ENCODE measurements at regions not wholly inside any gene's neighbourhood (a gene's known extent, or its start where the extent isn't known, plus 50 kb on each side); places are given as distances from the start of the nearest gene placed in this dataset.

GRCh38 chr11:70702040-70702648 is 303.8 kb downstream of the CTTN start (continued):
- TF ChIP-seq ZNF462 (CRISPR knock-in tag; IDR thresholded peaks at IDR 0.05): no peak
- TF ChIP-seq POLR2AphosphoS5 (IDR thresholded peaks at IDR 0.05; ENCODE audit: low read depth): no peak

- peak; percentile 70 for DNase-seq (ENCODE audit: low spot score)
- H3K27me3 Mint-ChIP-seq (ENCODE audit: insufficient read depth, low read depth, poor library complexity): peaks cover 6% of the 10 kb centered on the region
- no peaks in the 10 kb centered on the region for H3K36me3 ChIP-seq (ENCODE audit: insufficient read depth)
- H3K79me2 ChIP-seq (replicated peaks; ENCODE audit: insufficient read depth): no peaks in the 10 kb centered on the region
- H2AFZ ChIP-seq: no peak overlapping the region
- no peak overlapping the region for H3K4me3 Mint-ChIP-seq
- no peak overlapping the region for H3K4me2 ChIP-seq
- no peaks in the 10 kb centered on the region for H3K27me3 ChIP-seq (ENCODE audit: insufficient read depth)
- H3F3A ChIP-seq (replicated peaks; ENCODE audit: low read depth): no peaks in the 10 kb centered on the region
- H3K4me3 ChIP-seq: no peak overlapping the region
- no peaks in the 10 kb centered on the region; the same call in 1 of the 3 replicates for H3K9me3 Mint-ChIP-seq
- peaks cover 12% of the 10 kb centered on the region for H3K4me1 Mint-ChIP-seq
- peaks cover 3% of the 10 kb centered on the region; the same call in 1 of the 2 replicates for H3K9me2 ChIP-seq (ENCODE audit: insufficient read depth)
- H3K36me3 Mint-ChIP-seq (ENCODE audit: low read depth): no peaks in the 10 kb centered on the region; the same call in 1 of the 3 replicates
- no peak overlapping the region for H3K27ac Mint-ChIP-seq
- H3K27ac ChIP-seq (ENCODE audit: low read depth): no peak overlapping the region
- H3K4me1 ChIP-seq (ENCODE audit: insufficient read depth): no peaks in the 10 kb centered on the region; the same call in 1 of the 2 replicates
- H4K20me1 ChIP-seq (replicated peaks; ENCODE audit: insufficient read depth): no peaks in the 10 kb centered on the region
- peak; percentile 61 for ATAC-seq
- TF ChIP-seq ZNF114 (CRISPR knock-in tag; IDR thresholded peaks at IDR 0.05): no peak
- no peak for TF ChIP-seq POLR2AphosphoS5 (IDR thresholded peaks at IDR 0.05; ENCODE audit: low read depth)
- no peak for TF ChIP-seq REST (IDR thresholded peaks at IDR 0.05; ENCODE audit: unreplicated experiment)
Measured at GRCh38 chr11:70703141-70704064, 305.1 kb downstream of the CTTN start.

Data from GM23338 (cell line).